HEK293 (cell line): ENCODE measurements at regions not wholly inside any gene's neighbourhood (a gene's known extent, or its start where the extent isn't known, plus 50 kb on each side); places are given as distances from the start of the nearest gene placed in this dataset.

Experiments used
- CTCF ChIA-PET: fragments of 350-600 bp; formaldehyde crosslinking; extraction: SDS; loops from one replicate; lab custom pipeline; 2021; ENCODE audit warnings: antibody characterized with exemption; lab: Yijun Ruan, JAX
- POLR2A ChIA-PET: fragments of 300-600 bp; formaldehyde crosslinking; extraction: SDS; loops from one replicate; lab custom pipeline; 2020; ENCODE audit warnings: antibody characterized with exemption, inconsistent platforms; lab: Yijun Ruan, JAX
- H3K27ac ChIP-seq: fragments of 200-500 bp; sonication (Bioruptor generic); 2 replicates; pipeline ENCODE4 v1.5.1; 2014; ENCODE audit warnings: low read depth, low read length, control low read depth, inconsistent platforms; ENCODE audit errors: extremely low read depth
- H3K36me3 ChIP-seq, 2 experiments: fragments of 200-500 bp in 1 of 2; sonication (Bioruptor generic) in 1 of 2; 1 replicate in 1 of 2; 2 replicates in 1 of 2; pipeline ENCODE4 v1.5.1; 2014 to 2017; ENCODE audit warnings: inconsistent platforms in 2 of 2, low read length in 2 of 2; ENCODE audit not compliant: control insufficient read depth in 2 of 2, insufficient read depth in 1 of 2
- H3K4me1 ChIP-seq: fragments of 200-500 bp; sonication (Bioruptor generic); 2 replicates; pipeline ENCODE4 v1.5.1; 2014; ENCODE audit warnings: mild to moderate bottlenecking, low read length, inconsistent platforms; ENCODE audit not compliant: control insufficient read depth, insufficient read depth
- H3K4me3 ChIP-seq: 2 replicates; pipeline ENCODE4 v1.5.1; 2011; ENCODE audit warnings: low read depth, mild to moderate bottlenecking, control low read depth, low read length, moderate library complexity
- H3K9me3 ChIP-seq: fragments of 200-500 bp; sonication (Bioruptor generic); 2 replicates; pipeline ENCODE4 v1.5.1; 2014; ENCODE audit warnings: low read depth, low read length, inconsistent platforms; ENCODE audit not compliant: control insufficient read depth, insufficient read depth
- KLF17 ChIP-seq: fragments of 450-650 bp; formaldehyde crosslinking; IDR thresholded peaks from 2 replicates; pipeline ENCODE4 v1.5.1; 2016; ENCODE audit warnings: missing biosample characterization, missing genetic modification characterization
- KLF9 ChIP-seq: fragments of 450-650 bp; formaldehyde crosslinking; IDR thresholded peaks from 2 replicates; pipeline ENCODE4 v1.5.1; 2016; ENCODE audit warnings: missing biosample characterization, missing genetic modification characterization, low read depth
- OVOL3 ChIP-seq: fragments of 450-650 bp; formaldehyde crosslinking; IDR thresholded peaks from 2 replicates; pipeline ENCODE4 v1.5.1; 2016; ENCODE audit warnings: missing biosample characterization, missing genetic modification characterization
- REST ChIP-seq: fragments of 450-650 bp; formaldehyde crosslinking; IDR thresholded peaks from 2 replicates; pipeline ENCODE4 v1.5.1; 2016; ENCODE audit warnings: missing biosample characterization, missing genetic modification characterization
- SP2 ChIP-seq: fragments of 450-650 bp; formaldehyde crosslinking; IDR thresholded peaks from 2 replicates; pipeline ENCODE4 v1.5.1; 2016; ENCODE audit warnings: missing biosample characterization, missing genetic modification characterization
- YY1 ChIP-seq: fragments of 450-650 bp; formaldehyde crosslinking; IDR thresholded peaks from 2 replicates; pipeline ENCODE4 v1.5.1; 2018; ENCODE audit warnings: missing biosample characterization, missing genetic modification characterization
- ZBTB17 ChIP-seq: fragments of 450-650 bp; formaldehyde crosslinking; IDR thresholded peaks from 2 replicates; pipeline ENCODE4 v1.5.1; 2016; ENCODE audit warnings: missing biosample characterization, missing genetic modification characterization
- ZBTB26 ChIP-seq: fragments of 450-650 bp; formaldehyde crosslinking; optimal IDR thresholded peaks from 2 replicates; pipeline ENCODE3; 2016; ENCODE audit warnings: missing biosample characterization, mild to moderate bottlenecking, missing genetic modification characterization
- ZNF132 ChIP-seq: fragments of 450-650 bp; formaldehyde crosslinking; IDR thresholded peaks from 2 replicates; pipeline ENCODE4 v1.5.1; 2017; ENCODE audit warnings: missing biosample characterization, missing genetic modification characterization, borderline replicate concordance
- ZNF211 ChIP-seq: fragments of 450-650 bp; formaldehyde crosslinking; IDR thresholded peaks from 2 replicates; pipeline ENCODE4 v1.5.1; 2016; ENCODE audit warnings: low read depth, missing biosample characterization, missing genetic modification characterization
- ZNF239 ChIP-seq: fragments of 450-650 bp; formaldehyde crosslinking; IDR thresholded peaks from 2 replicates; pipeline ENCODE4 v1.5.1; 2016; ENCODE audit warnings: missing biosample characterization, missing genetic modification characterization
- ZNF26 ChIP-seq: fragments of 450-650 bp; formaldehyde crosslinking; IDR thresholded peaks from 2 replicates; pipeline ENCODE4 v1.5.1; 2016; ENCODE audit warnings: missing biosample characterization, missing genetic modification characterization
- ZNF341 ChIP-seq: fragments of 450-650 bp; formaldehyde crosslinking; IDR thresholded peaks from 2 replicates; pipeline ENCODE4; 2016; ENCODE audit warnings: low read depth, missing biosample characterization, missing genetic modification characterization
- ZNF366 ChIP-seq: fragments of 450-650 bp; formaldehyde crosslinking; conservative IDR thresholded peaks from 2 replicates; pipeline ENCODE4 v1.5.1; 2016; ENCODE audit warnings: missing biosample characterization, missing genetic modification characterization
- ZNF398 ChIP-seq: fragments of 450-650 bp; formaldehyde crosslinking; IDR thresholded peaks from 2 replicates; pipeline ENCODE4 v1.5.1; 2017; ENCODE audit warnings: missing biosample characterization, missing genetic modification characterization
- ZNF513 ChIP-seq: fragments of 450-650 bp; IDR thresholded peaks from 2 replicates; pipeline ENCODE4 v1.5.1; 2018; ENCODE audit warnings: missing biosample characterization, missing genetic modification characterization
- ZNF561 ChIP-seq: fragments of 450-650 bp; IDR thresholded peaks from 2 replicates; pipeline ENCODE4 v1.5.1; 2018; ENCODE audit warnings: missing biosample characterization, missing genetic modification characterization, borderline replicate concordance
- ZNF585B ChIP-seq: fragments of 450-650 bp; formaldehyde crosslinking; IDR thresholded peaks from 2 replicates; pipeline ENCODE4 v1.5.1; 2016; ENCODE audit warnings: missing biosample characterization, missing genetic modification characterization
- ZNF623 ChIP-seq: fragments of 450-650 bp; formaldehyde crosslinking; IDR thresholded peaks from 2 replicates; pipeline ENCODE4 v1.5.1; 2016; ENCODE audit warnings: missing biosample characterization, missing genetic modification characterization

- Histone ChIP-seq H3K9me3 (no peaks in the 10 kb centered on the region), H3K4me1 (no peaks in the 10 kb centered on the region), H3K27ac (no peak overlapping the region), H3K4me3 (no peak overlapping the region), H3K36me3 (no peaks in the 10 kb centered on the region)
- TF ChIP-seq ZNF26 (no peak), KLF17 (tag by site-specific recombination) (no peak), ZNF623 (tag by site-specific recombination) (no peak), ZNF561 (tag by site-specific recombination) (no peak)
- ChIA-PET POLR2A (no interaction called here), CTCF (interaction anchor here (0.7 kb wide), 1 partner anchor 689 kb away, joined by 3 read pairs; no protein-coding TSS in a partner anchor)
These were observed 302.8 kb upstream of the MDFIC2 start for GRCh38 chr3:70615286-70615685.

- Histone ChIP-seq H3K36me3 (no peaks in the 10 kb centered on the region), H3K4me3 (no peak overlapping the region), H3K27ac (no peak overlapping the region), H3K9me3 (no peaks in the 10 kb centered on the region), H3K4me1 (no peaks in the 10 kb centered on the region)
- CTCF ChIA-PET: no interaction called here
- TF ChIP-seq ZNF366 (tag by site-specific recombination): no peak
- no peak for TF ChIP-seq ZNF239 (tag by site-specific recombination)
- TF ChIP-seq SP2: no peak
- no peak for TF ChIP-seq ZNF211 (tag by site-specific recombination)
- TF ChIP-seq YY1 (tag by site-specific recombination): no peak
- TF ChIP-seq ZNF585B (tag by site-specific recombination): no peak
- POLR2A ChIA-PET: no interaction called here
These were observed 301.7 kb upstream of the MDFIC2 start for GRCh38 chr3:70614111-70614510.

- ChIA-PET POLR2A (no interaction called here), CTCF (interaction anchor here (0.6 kb wide), 1 partner anchor 37 kb away, joined by 3 read pairs; no protein-coding TSS in a partner anchor)
- H3K4me3 ChIP-seq: no peak overlapping the region
- no peaks in the 10 kb centered on the region for H3K9me3 ChIP-seq
- no peak overlapping the region for H3K27ac ChIP-seq
- H3K4me1 ChIP-seq: no peaks in the 10 kb centered on the region
- H3K36me3 ChIP-seq: no peaks in the 10 kb centered on the region
- no peak for TF ChIP-seq ZNF132 (tag by site-specific recombination)
- no peak for TF ChIP-seq ZNF398 (tag by site-specific recombination)
- no peak for TF ChIP-seq KLF9
- TF ChIP-seq SP2: no peak
- TF ChIP-seq ZBTB17 (tag by site-specific recombination): no peak
- TF ChIP-seq ZBTB26: no peak
- no peak for TF ChIP-seq YY1 (tag by site-specific recombination)
- no peak for TF ChIP-seq ZNF341
- no peak for TF ChIP-seq ZNF513 (tag by site-specific recombination)
- no peak for TF ChIP-seq REST (tag by site-specific recombination)
- no peak for TF ChIP-seq ZNF561 (tag by site-specific recombination)
- TF ChIP-seq OVOL3 (tag by site-specific recombination): no peak
These were observed 300.5 kb upstream of the MDFIC2 start for GRCh38 chr3:70612920-70613319.
